Adrenal gland (tissue), 5 donors: ENCODE measurements at regions not wholly inside any gene's neighbourhood (a gene's known extent, or its start where the extent isn't known, plus 50 kb on each side); places are given as distances from the start of the nearest gene placed in this dataset.

Source experiments
- POLR2A ChIP-seq, 2 donors: fragments of 450-650 bp; IDR thresholded peaks; one replicate each; pipeline ENCODE4 v1.6.1; 2017; ENCODE audit warnings: antibody characterized with exemption in 2 of 2, mild to moderate bottlenecking in 2 of 2, moderate library complexity in 1 of 2
- TF ChIP-seq, protein P1 (sequence below), 6 experiments: fragments of 450-650 bp in 4 of 6; fragments of 200-600 bp in 2 of 6; sonication (generic) in 1 of 6; IDR thresholded peaks; 1 replicate in 5 of 6; 2 replicates in 1 of 6; pipeline versions ENCODE4 v1.5.1 to v1.8.0; 2016 to 2021; ENCODE audit warnings: antibody characterized with exemption in 6 of 6, mild to moderate bottlenecking in 2 of 6, moderate library complexity in 1 of 6
- donor health status: DM: no; HTN: no; CAD: no.

DNA sequence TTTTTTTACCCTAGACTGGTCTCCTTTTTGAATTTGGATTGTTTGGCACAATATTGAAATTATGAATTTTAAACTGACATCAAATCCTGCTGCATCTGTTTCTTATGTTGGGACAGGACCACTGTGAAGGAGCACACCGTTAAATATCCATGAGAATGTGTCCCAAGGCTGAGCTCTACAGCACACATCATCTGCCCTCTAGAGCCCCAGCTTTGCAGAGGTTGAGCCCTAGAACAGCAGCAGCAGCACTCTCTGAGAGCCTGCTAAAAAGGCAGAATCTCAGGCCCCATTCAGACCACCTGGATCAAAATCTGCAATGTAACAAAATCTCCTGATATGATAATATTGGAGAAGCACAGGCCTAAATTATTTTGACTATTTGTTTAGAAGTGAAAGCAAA is 192.1 kb upstream of the CCN2 start:
- TF ChIP-seq, protein P1, sequence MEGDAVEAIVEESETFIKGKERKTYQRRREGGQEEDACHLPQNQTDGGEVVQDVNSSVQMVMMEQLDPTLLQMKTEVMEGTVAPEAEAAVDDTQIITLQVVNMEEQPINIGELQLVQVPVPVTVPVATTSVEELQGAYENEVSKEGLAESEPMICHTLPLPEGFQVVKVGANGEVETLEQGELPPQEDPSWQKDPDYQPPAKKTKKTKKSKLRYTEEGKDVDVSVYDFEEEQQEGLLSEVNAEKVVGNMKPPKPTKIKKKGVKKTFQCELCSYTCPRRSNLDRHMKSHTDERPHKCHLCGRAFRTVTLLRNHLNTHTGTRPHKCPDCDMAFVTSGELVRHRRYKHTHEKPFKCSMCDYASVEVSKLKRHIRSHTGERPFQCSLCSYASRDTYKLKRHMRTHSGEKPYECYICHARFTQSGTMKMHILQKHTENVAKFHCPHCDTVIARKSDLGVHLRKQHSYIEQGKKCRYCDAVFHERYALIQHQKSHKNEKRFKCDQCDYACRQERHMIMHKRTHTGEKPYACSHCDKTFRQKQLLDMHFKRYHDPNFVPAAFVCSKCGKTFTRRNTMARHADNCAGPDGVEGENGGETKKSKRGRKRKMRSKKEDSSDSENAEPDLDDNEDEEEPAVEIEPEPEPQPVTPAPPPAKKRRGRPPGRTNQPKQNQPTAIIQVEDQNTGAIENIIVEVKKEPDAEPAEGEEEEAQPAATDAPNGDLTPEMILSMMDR (IDR thresholded peaks at IDR 0.05), result no peak
- TF ChIP-seq POLR2A (IDR thresholded peaks at IDR 0.05), result no peak
